GM12878 (cell line): ENCODE measurements at regions not wholly inside any gene's neighbourhood (a gene's known extent, or its start where the extent isn't known, plus 50 kb on each side); places are given as distances from the start of the nearest gene placed in this dataset.

Source experiments
- ATAC-seq: fragments of 200-7000 bp; cut with Tn5 transposase; 3 replicates; pipeline ENCODE4 v1.9.1; 2020; ENCODE audit warnings: mild to moderate bottlenecking, moderate library complexity
- BruUV-seq: library from RNA; stranded (reverse); fragments of 400-500 nt; replicated peaks from 2 replicates; lab custom pipeline; 2021; lab: Mats Ljungman, UMichigan
- CTCF ChIA-PET: fragments of 300-600 bp; sonication (Branson Sonifier 250); formaldehyde crosslinking; extraction: SDS; loops from one replicate; lab custom pipeline; 2021; ENCODE audit warnings: inconsistent platforms; lab: Yijun Ruan, JAX
- POLR2A ChIA-PET: fragments of 350-600 bp; formaldehyde crosslinking; extraction: SDS; loops from one replicate; lab custom pipeline; 2021; ENCODE audit warnings: inconsistent platforms; lab: Charles Lee
- RAD21 ChIA-PET: fragments of 300-600 bp; sonication (Branson Sonifier 250); formaldehyde crosslinking; loops from one replicate; lab custom pipeline; 2023; ENCODE audit warnings: antibody characterized with exemption; ENCODE audit not compliant: unreplicated experiment; lab: Charles Lee
- SMC1A ChIA-PET: fragments of 300-600 bp; sonication (Branson Sonifier 250); formaldehyde crosslinking; loops from one replicate; lab custom pipeline; 2023; ENCODE audit not compliant: unreplicated experiment, uncharacterized antibody; lab: Charles Lee
- DNase-seq: peaks from one replicate; pipeline ENCODE4 v3.0.0-alpha.2; 2011; ENCODE audit warnings: low read depth, low spot score
- FAIRE-seq: peaks from 3 replicates; lab custom pipeline; 2011; peaks lifted over from hg19 to GRCh38; lab: Jason Lieb, UNC
- H2AFZ ChIP-seq: 2 replicates; pipeline ENCODE4 v1.6.0; 2011; ENCODE audit warnings: low read depth, low read length, control low read depth; ENCODE audit not compliant: control insufficient read depth
- H3K27ac ChIP-seq: 2 replicates; pipeline ENCODE4 v1.5.1; 2011; ENCODE audit warnings: control low read depth; ENCODE audit not compliant: control insufficient read depth, insufficient read depth
- H3K27me3 ChIP-seq, 2 experiments: replicated peaks in 1 of 2; 2 replicates each; pipeline versions ENCODE4 v1.6.0 to v1.6.1; 2011; ENCODE audit warnings: low read length in 1 of 2; ENCODE audit not compliant: control insufficient read depth in 2 of 2, insufficient read depth in 2 of 2
- H3K36me3 ChIP-seq, 2 experiments: 2 replicates each; pipeline ENCODE4 v1.5.1; 2011; ENCODE audit warnings: low read length in 1 of 2; ENCODE audit not compliant: control insufficient read depth in 2 of 2, insufficient read depth in 2 of 2
- H3K4me1 ChIP-seq: 2 replicates; pipeline ENCODE4 v1.6.1; 2011; ENCODE audit warnings: mild to moderate bottlenecking, low read length, moderate library complexity, mixed read lengths; ENCODE audit not compliant: control insufficient read depth, insufficient read depth
- H3K4me2 ChIP-seq: 2 replicates; pipeline ENCODE4 v1.6.0; 2011; ENCODE audit warnings: control low read depth; ENCODE audit not compliant: control insufficient read depth, insufficient read depth
- H3K4me3 ChIP-seq: fragments of 200-600 bp; sonication (generic); 2 replicates; pipeline ENCODE4 v1.5.1; 2016
- H3K79me2 ChIP-seq: 2 replicates; pipeline ENCODE4 v1.6.0; 2011; ENCODE audit warnings: low read length; ENCODE audit not compliant: control insufficient read depth, insufficient read depth
- H3K9ac ChIP-seq: 2 replicates; pipeline ENCODE4 v1.8.0; 2011; ENCODE audit warnings: low read length, control low read depth, mixed read lengths; ENCODE audit not compliant: control insufficient read depth, insufficient read depth
- H3K9me3 ChIP-seq: replicated peaks from 3 replicates; pipeline ENCODE4 v1.5.1; 2011; ENCODE audit warnings: mild to moderate bottlenecking, low read length; ENCODE audit not compliant: control insufficient read depth, insufficient read depth
- H4K20me1 ChIP-seq: 2 replicates; pipeline ENCODE4 v1.6.0; 2011; ENCODE audit not compliant: control insufficient read depth, insufficient read depth
- ASH2L ChIP-seq: fragments of 300-600, 200-600 bp; sonication (generic); IDR thresholded peaks from 2 replicates; pipeline ENCODE4 v1.6.1; 2017; ENCODE audit warnings: low read depth, mild to moderate bottlenecking, borderline replicate concordance
- CHD4 ChIP-seq: fragments of 200-600 bp; sonication (generic); IDR thresholded peaks from 2 replicates; pipeline ENCODE4 v1.6.1; 2016; ENCODE audit warnings: mild to moderate bottlenecking
- ESRRA ChIP-seq: IDR thresholded peaks from 2 replicates; pipeline ENCODE4 v1.6.1; 2012; ENCODE audit warnings: mild to moderate bottlenecking, low read length, improper control_type of control experiment
- IRF4 ChIP-seq: IDR thresholded peaks from 2 replicates; pipeline ENCODE4 v1.6.1; 2011; ENCODE audit warnings: low read depth, low read length
- KLF5 ChIP-seq: fragments of 450-650 bp; IDR thresholded peaks from 2 replicates; pipeline ENCODE4 v1.6.1; 2014; ENCODE audit warnings: mild to moderate bottlenecking; ENCODE audit not compliant: partially characterized antibody
- MTA2 ChIP-seq: fragments of 450-650 bp; IDR thresholded peaks from 2 replicates; pipeline ENCODE4 v1.6.1; 2016; ENCODE audit warnings: low read depth, mild to moderate bottlenecking, moderate library complexity
- NKRF ChIP-seq: fragments of 450-650 bp; conservative IDR thresholded peaks from 2 replicates; pipeline ENCODE4 v1.6.1; 2017; ENCODE audit warnings: mild to moderate bottlenecking, moderate library complexity
- SIX5 ChIP-seq: IDR thresholded peaks from 2 replicates; pipeline ENCODE4 v1.6.1; 2011; ENCODE audit warnings: mild to moderate bottlenecking, low read depth, low read length, moderate library complexity; ENCODE audit not compliant: severe bottlenecking
- SMAD1 ChIP-seq: fragments of 450-650 bp; IDR thresholded peaks from 2 replicates; pipeline ENCODE4 v1.6.1; 2018; ENCODE audit warnings: mild to moderate bottlenecking, low read depth; ENCODE audit not compliant: partially characterized antibody
- SUPT20H ChIP-seq: IDR thresholded peaks from 2 replicates; pipeline ENCODE4 v1.6.1; 2011; ENCODE audit warnings: low read depth, mild to moderate bottlenecking, low read length, moderate library complexity, borderline replicate concordance; ENCODE audit not compliant: control insufficient read depth
- TCF3 ChIP-seq: IDR thresholded peaks from 2 replicates; pipeline ENCODE4 v1.6.1; 2012; ENCODE audit warnings: low read depth, mild to moderate bottlenecking, low read length, borderline replicate concordance; ENCODE audit not compliant: insufficient read depth
- ZZZ3 ChIP-seq: IDR thresholded peaks from 2 replicates; pipeline ENCODE4 v1.6.1; 2011; ENCODE audit warnings: low read depth; ENCODE audit not compliant: control insufficient read depth, insufficient read length
- WGBS: methylation state at CpG from one replicate; pipeline ENCODE4 v1.1.6; 2016; ENCODE audit warnings: low lambda C conversion rate; ENCODE audit not compliant: insufficient replicate concordance, insufficient coverage; ENCODE audit errors: missing lambda C conversion rate; 5-methylcytosine and 5-hydroxymethylcytosine counted together
- in situ Hi-C: fragments of 300-500 bp; cut with MboI; formaldehyde crosslinking; loops from 9 replicates; pipeline ENCODE4 v1.14.3; 2018; ENCODE audit warnings: mixed read lengths
- intact Hi-C: fragments of 100-400 bp; cut with micrococcal nuclease; formaldehyde crosslinking; loops from one replicate; pipeline ENCODE4 v1.14.2; 2022; ENCODE audit not compliant: unreplicated experiment
- TF ChIP-seq, protein P1 (sequence below): fragments of 450-650 bp; formaldehyde crosslinking; IDR thresholded peaks from 2 replicates; pipeline ENCODE4 v1.5.0; 2022; ENCODE audit warnings: mild to moderate bottlenecking, missing genetic modification characterization

DNA sequence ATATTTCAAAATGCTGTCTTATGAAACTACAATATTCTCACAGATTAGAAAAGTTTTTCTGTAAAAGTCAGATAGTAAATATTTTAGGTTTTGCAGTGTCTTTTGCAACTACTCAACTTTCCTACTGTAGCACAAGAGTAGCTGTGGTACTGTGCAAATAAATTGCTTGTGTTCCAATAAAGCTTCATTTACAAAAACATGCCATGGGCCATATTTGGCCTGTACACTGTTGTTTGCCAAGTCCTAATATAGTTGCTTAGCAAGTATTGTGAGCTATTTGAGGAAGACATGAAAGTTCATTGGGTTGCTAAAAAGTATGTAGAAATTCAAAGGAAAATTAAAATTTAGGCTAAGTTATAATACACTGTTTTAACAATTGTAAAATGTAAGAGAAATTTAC, 80.0 kb downstream of the TFPI2 start (continued):
- no peak for TF ChIP-seq SMAD1
- no peak for TF ChIP-seq CHD4

GRCh38 chr7:93804726-93805125, 85.8 kb downstream of the TFPI2 start:
- CTCF ChIA-PET, result no interaction called here

More at GRCh38 chr7:93804726-93805125, 85.8 kb downstream of the TFPI2 start:
- ChIA-PET POLR2A (no interaction called here), RAD21 (no interaction called here)
- no peak overlapping the region for H3K27ac ChIP-seq
- no peak for DNase-seq
- no peaks in the 10 kb centered on the region for H3K27me3 ChIP-seq
- intact Hi-C loops, result no loop called here
- no peak for FAIRE-seq
- H4K20me1 ChIP-seq, result no peaks in the 10 kb centered on the region
- no peak overlapping the region for H3K9ac ChIP-seq
- H3K36me3 ChIP-seq, result no peaks in the 10 kb centered on the region
- in situ Hi-C loops, result loop anchor here (10.0 kb wide), 1 partner anchor 280 kb away; no protein-coding TSS in a partner anchor
- WGBS, result 21% methylated on average over 3 of the region's 3 CpGs
- H3K9me3 ChIP-seq, result no peaks in the 10 kb centered on the region
- ATAC-seq, result no peak
- no TSS peak for BruUV-seq
- TF ChIP-seq ZZZ3, result no peak
- no peak for TF ChIP-seq TCF3
- TF ChIP-seq NKRF, result no peak
- no peak for TF ChIP-seq MTA2
- TF ChIP-seq, protein P1, sequence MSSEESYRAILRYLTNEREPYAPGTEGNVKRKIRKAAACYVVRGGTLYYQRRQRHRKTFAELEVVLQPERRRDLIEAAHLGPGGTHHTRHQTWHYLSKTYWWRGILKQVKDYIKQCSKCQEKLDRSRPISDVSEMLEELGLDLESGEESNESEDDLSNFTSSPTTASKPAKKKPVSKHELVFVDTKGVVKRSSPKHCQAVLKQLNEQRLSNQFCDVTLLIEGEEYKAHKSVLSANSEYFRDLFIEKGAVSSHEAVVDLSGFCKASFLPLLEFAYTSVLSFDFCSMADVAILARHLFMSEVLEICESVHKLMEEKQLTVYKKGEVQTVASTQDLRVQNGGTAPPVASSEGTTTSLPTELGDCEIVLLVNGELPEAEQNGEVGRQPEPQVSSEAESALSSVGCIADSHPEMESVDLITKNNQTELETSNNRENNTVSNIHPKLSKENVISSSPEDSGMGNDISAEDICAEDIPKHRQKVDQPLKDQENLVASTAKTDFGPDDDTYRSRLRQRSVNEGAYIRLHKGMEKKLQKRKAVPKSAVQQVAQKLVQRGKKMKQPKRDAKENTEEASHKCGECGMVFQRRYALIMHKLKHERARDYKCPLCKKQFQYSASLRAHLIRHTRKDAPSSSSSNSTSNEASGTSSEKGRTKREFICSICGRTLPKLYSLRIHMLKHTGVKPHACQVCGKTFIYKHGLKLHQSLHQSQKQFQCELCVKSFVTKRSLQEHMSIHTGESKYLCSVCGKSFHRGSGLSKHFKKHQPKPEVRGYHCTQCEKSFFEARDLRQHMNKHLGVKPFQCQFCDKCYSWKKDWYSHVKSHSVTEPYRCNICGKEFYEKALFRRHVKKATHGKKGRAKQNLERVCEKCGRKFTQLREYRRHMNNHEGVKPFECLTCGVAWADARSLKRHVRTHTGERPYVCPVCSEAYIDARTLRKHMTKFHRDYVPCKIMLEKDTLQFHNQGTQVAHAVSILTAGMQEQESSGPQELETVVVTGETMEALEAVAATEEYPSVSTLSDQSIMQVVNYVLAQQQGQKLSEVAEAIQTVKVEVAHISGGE (CRISPR knock-in tag), result no peak
- no peak for TF ChIP-seq SIX5
- no peak for TF ChIP-seq SUPT20H
- TF ChIP-seq ESRRA, result no peak
- TF ChIP-seq KLF5, result no peak
- no peak for TF ChIP-seq ASH2L
- TF ChIP-seq IRF4, result no peak
- TF ChIP-seq, all 136 proteins: peak for 0
- Histone ChIP-seq H3K4me2 (no peak overlapping the region), H3K4me3 (no peak overlapping the region), H2AFZ (no peak overlapping the region), H3K4me1 (no peaks in the 10 kb centered on the region), H3K79me2 (no peaks in the 10 kb centered on the region)
- SMC1A ChIA-PET, result interaction anchor here (0.8 to 0.9 kb wide), 2 partner anchors 10 to 591 kb away, joined by 3 read pairs; no protein-coding TSS in a partner anchor
